Keratinocyte (primary cell): ENCODE measurements at regions not wholly inside any gene's neighbourhood (a gene's known extent, or its start where the extent isn't known, plus 50 kb on each side); places are given as distances from the start of the nearest gene placed in this dataset.

Experiments used
- DNase-seq: peaks from one replicate; pipeline ENCODE4 v3.0.0-alpha.2; 2011; ENCODE audit warnings: low read depth, missing footprints, low spot score
- FAIRE-seq: peaks from 2 replicates; lab custom pipeline; 2011; peaks lifted over from hg19 to GRCh38; lab: Jason Lieb, UNC
- H2AFZ ChIP-seq: 2 replicates; pipeline ENCODE4 v1.6.0; 2012; ENCODE audit warnings: low read length, control low read depth, inconsistent platforms; ENCODE audit not compliant: control insufficient read depth
- H3K27ac ChIP-seq: 2 replicates; pipeline ENCODE4 v1.5.1; 2011; ENCODE audit warnings: low read length; ENCODE audit not compliant: control insufficient read depth, insufficient read depth
- H3K27me3 ChIP-seq: 3 replicates; pipeline ENCODE4 v1.6.0; 2011; ENCODE audit warnings: low read length; ENCODE audit not compliant: control insufficient read depth, insufficient read depth; ENCODE audit errors: extremely low read depth
- H3K36me3 ChIP-seq, 2 experiments: 2 replicates in 1 of 2; 3 replicates in 1 of 2; pipeline ENCODE4 v1.5.1; 2011; ENCODE audit warnings: low read length in 2 of 2, mild to moderate bottlenecking in 1 of 2; ENCODE audit not compliant: control insufficient read depth in 2 of 2, insufficient read depth in 2 of 2; ENCODE audit errors: extremely low read depth in 1 of 2
- H3K4me1 ChIP-seq: 3 replicates; pipeline ENCODE4 v1.5.1; 2011; ENCODE audit warnings: low read length; ENCODE audit not compliant: control insufficient read depth, insufficient read depth; ENCODE audit errors: extremely low read depth
- H3K4me2 ChIP-seq: 3 replicates; pipeline ENCODE4 v1.6.0; 2011; ENCODE audit warnings: low read depth, low read length; ENCODE audit not compliant: control insufficient read depth, insufficient read depth; ENCODE audit errors: extremely low read depth
- H3K4me3 ChIP-seq, 3 experiments: fragments of 200-600 bp in 1 of 3; sonication (generic) in 1 of 3; 2 replicates in 2 of 3; 3 replicates in 1 of 3; pipeline ENCODE4 v1.5.1; 2011 to 2016; ENCODE audit warnings: low read length in 3 of 3, mild to moderate bottlenecking in 3 of 3, control low read depth in 2 of 3, inconsistent platforms in 1 of 3, low read depth in 1 of 3, mixed read lengths in 1 of 3, mixed run types in 1 of 3, moderate library complexity in 1 of 3; ENCODE audit not compliant: control insufficient read depth in 2 of 3, insufficient read depth in 2 of 3; ENCODE audit errors: extremely low read depth in 1 of 3
- H3K79me2 ChIP-seq: 2 replicates; pipeline ENCODE4 v1.6.0; 2012; ENCODE audit warnings: low read length; ENCODE audit not compliant: control insufficient read depth, insufficient read depth
- H3K9ac ChIP-seq: 3 replicates; pipeline ENCODE4 v1.6.0; 2011; ENCODE audit warnings: low read length; ENCODE audit not compliant: control insufficient read depth, insufficient read depth; ENCODE audit errors: extremely low read depth
- H3K9me1 ChIP-seq: 3 replicates; pipeline ENCODE4 v1.6.0; 2011; ENCODE audit warnings: low read length; ENCODE audit not compliant: control insufficient read depth, insufficient read depth; ENCODE audit errors: extremely low read depth
- H3K9me3 ChIP-seq: 2 replicates; pipeline ENCODE4 v1.5.1; 2012; ENCODE audit warnings: low read depth, low read length; ENCODE audit not compliant: control insufficient read depth
- H4K20me1 ChIP-seq: 3 replicates; pipeline ENCODE4 v1.6.0; 2011; ENCODE audit warnings: low read length; ENCODE audit not compliant: control insufficient read depth, insufficient read depth; ENCODE audit errors: extremely low read depth
- CTCF ChIP-seq, 3 experiments: IDR thresholded peaks in 1 of 3; conservative IDR thresholded peaks in 1 of 3; optimal IDR thresholded peaks in 1 of 3; 2 replicates in 2 of 3; 3 replicates in 1 of 3; pipeline versions ENCODE3 to v1.5.1; 2011; ENCODE audit warnings: low read length in 3 of 3, mild to moderate bottlenecking in 3 of 3, moderate library complexity in 2 of 3, control low read depth in 1 of 3, inconsistent platforms in 1 of 3; ENCODE audit not compliant: insufficient read depth in 2 of 3; ENCODE audit errors: extremely low read depth in 1 of 3
- EZH2 ChIP-seq: IDR thresholded peaks from one replicate; pipeline ENCODE4 v1.6.1; 2012; ENCODE audit warnings: inconsistent platforms, mild to moderate bottlenecking, low read length, moderate library complexity
- dilution Hi-C: fragments of 300-500 bp; cut with MboI; formaldehyde crosslinking; loops from one replicate; pipeline ENCODE4 v1.7.0; 2020; ENCODE audit warnings: low sequenced_read_pairs; ENCODE audit not compliant: extremely low pct_ligation_motif_present

DNA sequence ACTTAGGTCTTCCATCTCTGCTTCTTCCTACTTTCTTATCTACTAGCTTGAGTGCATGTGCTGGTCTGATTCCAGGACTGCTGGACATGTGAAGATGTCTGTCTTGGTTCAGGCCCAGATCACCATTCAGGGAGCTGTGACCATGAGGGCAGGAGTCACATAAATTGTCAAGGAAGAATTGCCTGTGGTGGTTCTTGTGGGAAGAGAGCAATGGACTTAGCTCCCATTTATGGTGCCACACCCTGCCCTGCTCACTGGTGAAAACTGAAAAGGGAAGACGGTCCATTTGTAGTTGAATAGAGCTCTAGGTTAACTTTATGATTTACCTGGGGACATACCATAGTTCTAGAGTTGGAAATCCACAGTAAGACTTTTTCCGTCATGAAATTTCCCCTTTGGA, 244.3 kb upstream of the ZNF608 start:
- H3K9ac ChIP-seq = no peak overlapping the region
- no peaks in the 10 kb centered on the region for H3K9me1 ChIP-seq
- H3K9me3 ChIP-seq = no peaks in the 10 kb centered on the region
- TF ChIP-seq EZH2 = no peak
- no peak for TF ChIP-seq CTCF (optimal IDR thresholded peaks at IDR 0.05 in 1 of 3, IDR thresholded peaks at IDR 0.05 in 1 of 3, conservative IDR thresholded peaks at IDR 0.05 in 1 of 3; ENCODE audit: extremely low read depth in 1 of 3, insufficient read depth in 2 of 3, low read length in 3 of 3)
- DNase-seq = no peak
- H3K4me1 ChIP-seq = no peaks in the 10 kb centered on the region
- FAIRE-seq = no peak
- no peak overlapping the region for H3K4me3 ChIP-seq
- no peak overlapping the region for H3K27ac ChIP-seq
- H3K79me2 ChIP-seq = no peaks in the 10 kb centered on the region
- no peaks in the 10 kb centered on the region for H4K20me1 ChIP-seq
- no peaks in the 10 kb centered on the region for H3K27me3 ChIP-seq
- no peak overlapping the region for H2AFZ ChIP-seq
- dilution Hi-C loops = no loop called here
- H3K36me3 ChIP-seq = no peaks in the 10 kb centered on the region
- H3K4me2 ChIP-seq = no peak overlapping the region

DNA sequence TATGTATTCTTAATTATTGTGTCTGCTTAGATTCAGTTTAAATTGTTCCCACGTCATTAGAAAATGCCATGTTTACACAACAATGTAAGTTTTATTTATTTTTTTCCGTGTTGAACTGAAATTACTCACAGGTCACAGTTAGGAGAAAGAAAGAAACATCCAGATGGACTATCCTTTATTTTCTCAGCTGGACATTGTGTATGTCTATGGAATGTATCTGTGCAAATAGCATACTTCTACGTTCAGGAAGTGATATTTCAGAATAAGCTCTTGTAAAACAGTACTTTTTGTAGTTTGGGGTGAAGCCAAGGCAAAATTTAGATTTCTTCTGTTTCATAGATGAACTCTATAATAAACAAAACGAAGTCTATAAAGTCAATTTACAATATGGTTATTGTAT, 249.0 kb upstream of the ZNF608 start:
- Histone ChIP-seq H3K27ac (no peak overlapping the region), H3K4me2 (no peak overlapping the region), H3K4me1 (no peaks in the 10 kb centered on the region), H4K20me1 (no peaks in the 10 kb centered on the region), H3K27me3 (no peaks in the 10 kb centered on the region), H2AFZ (no peak overlapping the region), H3K9ac (no peak overlapping the region), H3K9me3 (no peaks in the 10 kb centered on the region), H3K4me3 (no peak overlapping the region), H3K9me1 (no peaks in the 10 kb centered on the region), H3K36me3 (no peaks in the 10 kb centered on the region), H3K79me2 (no peaks in the 10 kb centered on the region)
- TF ChIP-seq CTCF (optimal IDR thresholded peaks at IDR 0.05 in 1 of 3, IDR thresholded peaks at IDR 0.05 in 1 of 3, conservative IDR thresholded peaks at IDR 0.05 in 1 of 3; ENCODE audit: extremely low read depth in 1 of 3, insufficient read depth in 2 of 3, low read length in 3 of 3) = no peak
- TF ChIP-seq EZH2 = no peak
- FAIRE-seq = no peak
- dilution Hi-C loops = no loop called here
- no peak for DNase-seq
